Suprapubic skin (tissue), 4 donors: ENCODE measurements at regions not wholly inside any gene's neighbourhood (a gene's known extent, or its start where the extent isn't known, plus 50 kb on each side); places are given as distances from the start of the nearest gene placed in this dataset.

Experiments used
- EP300 ChIP-seq: sonication (generic); formaldehyde crosslinking; IDR thresholded peaks from one replicate; pipeline ENCODE4 v1.6.1; 2017; ENCODE audit warnings: antibody characterized with exemption
- POLR2A ChIP-seq, 2 donors: fragments of 450-650 bp; IDR thresholded peaks; one replicate each; pipeline ENCODE4 v1.6.1; 2017; ENCODE audit warnings: antibody characterized with exemption in 2 of 2, mild to moderate bottlenecking in 2 of 2, moderate library complexity in 2 of 2
- POLR2AphosphoS5 ChIP-seq, 3 donors: sonication (generic); formaldehyde crosslinking; IDR thresholded peaks; one replicate each; pipeline ENCODE4 v1.6.1; 2017; ENCODE audit warnings: antibody characterized with exemption in 3 of 3
- TF ChIP-seq, protein P1 (sequence below), 2 donors: fragments of 200-600 bp in 1 of 2; fragments of 450-650 bp in 1 of 2; sonication (generic) in 1 of 2; IDR thresholded peaks; one replicate each; pipeline ENCODE4 v1.5.1; 2016 to 2019; ENCODE audit warnings: antibody characterized with exemption in 2 of 2, mild to moderate bottlenecking in 1 of 2, moderate library complexity in 1 of 2

DNA sequence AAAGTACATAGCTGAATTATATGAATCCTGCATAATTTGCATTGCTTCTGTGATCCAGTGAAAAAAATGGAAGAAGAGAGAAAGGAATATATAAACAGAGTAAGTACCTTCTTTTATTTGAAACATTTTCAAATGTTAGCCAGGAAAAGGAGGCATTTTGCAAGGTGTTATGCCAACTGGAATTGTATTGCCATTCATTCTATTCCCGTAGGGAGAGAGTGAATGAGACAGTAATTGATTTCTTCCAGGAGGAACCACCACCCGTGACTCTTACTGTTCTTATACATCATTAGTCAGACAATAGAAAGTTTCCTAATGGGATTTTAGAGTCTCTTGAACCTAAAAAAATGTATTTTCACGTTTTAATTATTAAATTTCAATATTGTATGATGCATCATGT, 324.1 kb upstream of the ALCAM start:
- TF ChIP-seq POLR2A (IDR thresholded peaks at IDR 0.05) (no peak), POLR2AphosphoS5 (IDR thresholded peaks at IDR 0.05) (no peak), EP300 (no peak)
- TF ChIP-seq, protein P1, sequence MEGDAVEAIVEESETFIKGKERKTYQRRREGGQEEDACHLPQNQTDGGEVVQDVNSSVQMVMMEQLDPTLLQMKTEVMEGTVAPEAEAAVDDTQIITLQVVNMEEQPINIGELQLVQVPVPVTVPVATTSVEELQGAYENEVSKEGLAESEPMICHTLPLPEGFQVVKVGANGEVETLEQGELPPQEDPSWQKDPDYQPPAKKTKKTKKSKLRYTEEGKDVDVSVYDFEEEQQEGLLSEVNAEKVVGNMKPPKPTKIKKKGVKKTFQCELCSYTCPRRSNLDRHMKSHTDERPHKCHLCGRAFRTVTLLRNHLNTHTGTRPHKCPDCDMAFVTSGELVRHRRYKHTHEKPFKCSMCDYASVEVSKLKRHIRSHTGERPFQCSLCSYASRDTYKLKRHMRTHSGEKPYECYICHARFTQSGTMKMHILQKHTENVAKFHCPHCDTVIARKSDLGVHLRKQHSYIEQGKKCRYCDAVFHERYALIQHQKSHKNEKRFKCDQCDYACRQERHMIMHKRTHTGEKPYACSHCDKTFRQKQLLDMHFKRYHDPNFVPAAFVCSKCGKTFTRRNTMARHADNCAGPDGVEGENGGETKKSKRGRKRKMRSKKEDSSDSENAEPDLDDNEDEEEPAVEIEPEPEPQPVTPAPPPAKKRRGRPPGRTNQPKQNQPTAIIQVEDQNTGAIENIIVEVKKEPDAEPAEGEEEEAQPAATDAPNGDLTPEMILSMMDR (IDR thresholded peaks at IDR 0.05) = no peak
